ENCODE measurements at regions not wholly inside any gene's neighbourhood (a gene's known extent, or its start where the extent isn't known, plus 50 kb on each side); places are given as distances from the start of the nearest gene placed in this dataset.

- TF ChIP-seq TOX (CRISPR knock-in tag; IDR thresholded peaks at IDR 0.05; ENCODE audit: borderline replicate concordance) (no peak), TSHZ2 (CRISPR knock-in tag; IDR thresholded peaks at IDR 0.05) (no peak), GLIS3 (CRISPR knock-in tag; IDR thresholded peaks at IDR 0.05) (no peak), PPARA (CRISPR knock-in tag; IDR thresholded peaks at IDR 0.05; ENCODE audit: borderline replicate concordance) (no peak), CREB5 (CRISPR knock-in tag; IDR thresholded peaks at IDR 0.05; ENCODE audit: low read depth) (no peak), ZFP3 (CRISPR knock-in tag; IDR thresholded peaks at IDR 0.05) (no peak), ZNF565 (CRISPR knock-in tag; conservative IDR thresholded peaks at IDR 0.05; ENCODE audit: low read depth) (no peak), ISL1 (CRISPR knock-in tag; IDR thresholded peaks at IDR 0.05) (no peak), ZC3H10 (CRISPR knock-in tag; IDR thresholded peaks at IDR 0.05) (no peak), RARB (CRISPR knock-in tag; IDR thresholded peaks at IDR 0.05) (no peak), ZNF70 (CRISPR knock-in tag; IDR thresholded peaks at IDR 0.05) (no peak), ZFP30 (CRISPR knock-in tag; IDR thresholded peaks at IDR 0.05) (no peak), OSR1 (CRISPR knock-in tag; IDR thresholded peaks at IDR 0.05) (no peak)
- ATAC-seq, result no peak
Observed at GRCh38 chr22:49650336-49651241, 177.1 kb downstream of the BRD1 start.

GRCh38 chr22:49649166-49650068, 178.3 kb downstream of the BRD1 start:
- ATAC-seq, result no peak
- TF ChIP-seq TCF4 (CRISPR knock-in tag; IDR thresholded peaks at IDR 0.05; ENCODE audit: borderline replicate concordance) (no peak), PATZ1 (CRISPR knock-in tag; IDR thresholded peaks at IDR 0.05; ENCODE audit: borderline replicate concordance) (no peak), ZNF565 (CRISPR knock-in tag; conservative IDR thresholded peaks at IDR 0.05; ENCODE audit: low read depth) (no peak), SNAI2 (CRISPR knock-in tag; IDR thresholded peaks at IDR 0.05) (no peak), ISL1 (CRISPR knock-in tag; IDR thresholded peaks at IDR 0.05) (no peak), TOX (CRISPR knock-in tag; IDR thresholded peaks at IDR 0.05; ENCODE audit: borderline replicate concordance) (no peak), ZNF8 (CRISPR knock-in tag; IDR thresholded peaks at IDR 0.05) (no peak), POU6F1 (CRISPR knock-in tag; IDR thresholded peaks at IDR 0.05; ENCODE audit: borderline replicate concordance, low read depth) (no peak), TSHZ2 (CRISPR knock-in tag; IDR thresholded peaks at IDR 0.05) (no peak), ESRRG (CRISPR knock-in tag; IDR thresholded peaks at IDR 0.05) (no peak), ZC3H10 (CRISPR knock-in tag; IDR thresholded peaks at IDR 0.05) (no peak), GLIS3 (CRISPR knock-in tag; IDR thresholded peaks at IDR 0.05) (no peak), CSDC2 (CRISPR knock-in tag; IDR thresholded peaks at IDR 0.05) (no peak), ZFP3 (CRISPR knock-in tag; IDR thresholded peaks at IDR 0.05) (no peak), ARNTL (CRISPR knock-in tag; IDR thresholded peaks at IDR 0.05; ENCODE audit: borderline replicate concordance, low read depth) (no peak), ZFP30 (CRISPR knock-in tag; IDR thresholded peaks at IDR 0.05) (no peak), CREB5 (CRISPR knock-in tag; IDR thresholded peaks at IDR 0.05; ENCODE audit: low read depth) (no peak), BACH2 (CRISPR knock-in tag; IDR thresholded peaks at IDR 0.05; ENCODE audit: borderline replicate concordance) (no peak), ZNF70 (CRISPR knock-in tag; IDR thresholded peaks at IDR 0.05) (no peak), CSRNP3 (CRISPR knock-in tag; IDR thresholded peaks at IDR 0.05) (no peak)

Measured in SK-N-SH treated with all-trans-retinoic acid at 6 μM for 48 hours (cell line).